ENCODE measurements at regions not wholly inside any gene's neighbourhood (a gene's known extent, or its start where the extent isn't known, plus 50 kb on each side); places are given as distances from the start of the nearest gene placed in this dataset.

GRCh38 chr4:67126570-67126969 lies 418.7 kb downstream of the CENPC start:
- intact Hi-C loops (cut with micrococcal nuclease), result no loop called here
- ChIA-PET CTCF (no interaction called here), POLR2A (no interaction called here)

More at GRCh38 chr4:67126570-67126969, 418.7 kb downstream of the CENPC start:
- Histone ChIP-seq H3K4me1 (ENCODE audit: control insufficient read depth, extremely low read depth, insufficient read depth, low read length) (no peaks in the 10 kb centered on the region), H3K36me3 (ENCODE audit: control insufficient read depth in 2 of 2, extremely low read depth in 1 of 2, insufficient read depth in 2 of 2, low read length in 2 of 2) (no peaks in the 10 kb centered on the region), H4K20me1 (replicated peaks; ENCODE audit: control insufficient read depth, extremely low read depth, insufficient read depth, low read length) (no peaks in the 10 kb centered on the region), H3K4me2 (ENCODE audit: insufficient read depth, low read length) (no peak overlapping the region), H2AFZ (ENCODE audit: low read depth, low read length) (no peak overlapping the region), H3K27me3 (ENCODE audit: control insufficient read depth in 2 of 2, insufficient read depth in 2 of 2, low read length in 2 of 2) (no peaks in the 10 kb centered on the region), H3K27ac (ENCODE audit: insufficient read depth, low read depth, low read length) (no peak overlapping the region), H3K9ac (replicated peaks; ENCODE audit: extremely low read depth, insufficient read depth, low read length) (no peak overlapping the region), H3K9me3 (replicated peaks; ENCODE audit: control insufficient read depth, insufficient read depth, low read length) (no peaks in the 10 kb centered on the region), H3K4me3 (replicated peaks in 1 of 3; ENCODE audit: insufficient read depth in 1 of 3, low read depth in 1 of 3, low read length in 3 of 3) (no peak overlapping the region), H3K79me2 (ENCODE audit: control insufficient read depth, insufficient read depth, low read length) (no peaks in the 10 kb centered on the region), H3K9me1 (replicated peaks; ENCODE audit: control insufficient read depth, extremely low read depth, insufficient read depth, low read length) (no peaks in the 10 kb centered on the region)
- no peak for FAIRE-seq
- no TSS peak for BruUV-seq (replicated peaks)
- no peak for DNase-seq (ENCODE audit: low read depth, low spot score)
- dilution Hi-C loops (cut with MboI; ENCODE audit: extremely low pct_ligation_motif_present, low sequenced_read_pairs), result no loop called here
- TF ChIP-seq FOS (IDR thresholded peaks at IDR 0.05; ENCODE audit: borderline replicate concordance, insufficient read depth, low read length) (no peak), MAX (IDR thresholded peaks at IDR 0.05; ENCODE audit: insufficient read depth, insufficient read length) (no peak), CTCF (IDR thresholded peaks at IDR 0.05; ENCODE audit: extremely low read depth in 1 of 2, insufficient read depth in 1 of 2, low read depth in 1 of 2, low read length in 2 of 2) (no peak), EZH2 (IDR thresholded peaks at IDR 0.05; ENCODE audit: borderline replicate concordance, low read depth, low read length, severe bottlenecking) (no peak)

All from endothelial cell of umbilical vein (primary cell).